Upper lobe of left lung (tissue), 6 donors: ENCODE measurements at regions not wholly inside any gene's neighbourhood (a gene's known extent, or its start where the extent isn't known, plus 50 kb on each side); places are given as distances from the start of the nearest gene placed in this dataset.
"Not testable (repeated sequence)": the region's sequence is repeated elsewhere in the genome, so short reads cannot be mapped to it uniquely, and the experiment has no call there.

Experiments
- ATAC-seq, 2 donors: fragments of 200-7000 bp; cut with Tn5 transposase; one replicate each; pipeline ENCODE4 v1.9.1; 2022; ENCODE audit warnings: mild to moderate bottlenecking in 2 of 2, moderate library complexity in 2 of 2; ENCODE audit not compliant: low FRiP score in 2 of 2
- DNase-seq, 2 donors: peaks; one replicate each; pipeline ENCODE4 v3.0.0-alpha.2; 2019 to 2020
- H3K27ac ChIP-seq, 4 donors: fragments of 200-600 bp; sonication (generic); one replicate each; pipeline ENCODE4 v1.5.1; 2016 to 2019
- H3K27me3 ChIP-seq, 4 donors: fragments of 200-600 bp; sonication (generic); one replicate each; pipeline ENCODE4 v1.5.1; 2017 to 2019
- H3K36me3 ChIP-seq, 4 donors: fragments of 200-600 bp; sonication (generic); one replicate each; pipeline ENCODE4 v1.5.1; 2016 to 2019
- H3K4me1 ChIP-seq, 4 donors: fragments of 200-600 bp; sonication (generic); one replicate each; pipeline ENCODE4 v1.5.1; 2018 to 2019
- H3K4me3 ChIP-seq, 4 donors: fragments of 200-600 bp; sonication (generic); one replicate each; pipeline ENCODE4 v1.5.1; 2017 to 2019; ENCODE audit warnings: mild to moderate bottlenecking in 2 of 4, moderate library complexity in 1 of 4
- H3K9me3 ChIP-seq, 4 donors: fragments of 200-600 bp; sonication (generic); one replicate each; pipeline ENCODE4 v1.5.1; 2018 to 2019
- CTCF ChIP-seq, 6 experiments: fragments of 450-650 bp in 4 of 6; fragments of 200-600 bp in 2 of 6; sonication (generic) in 2 of 6; IDR thresholded peaks; one replicate each; pipeline ENCODE4 v1.5.1; 2016 to 2019; ENCODE audit warnings: antibody characterized with exemption in 6 of 6
- EP300 ChIP-seq, 4 donors: sonication (generic); formaldehyde crosslinking; IDR thresholded peaks; one replicate each; pipeline ENCODE4 v1.5.1; 2017; ENCODE audit warnings: antibody characterized with exemption in 4 of 4, control low read depth in 2 of 4
- POLR2A ChIP-seq, 4 donors: fragments of 450-650 bp; IDR thresholded peaks; one replicate each; pipeline ENCODE4 v1.5.1; 2016 to 2017; ENCODE audit warnings: antibody characterized with exemption in 4 of 4, mild to moderate bottlenecking in 2 of 4
- POLR2AphosphoS5 ChIP-seq, 2 donors: sonication (generic); formaldehyde crosslinking; IDR thresholded peaks; one replicate each; pipeline ENCODE4 v1.5.1; 2017; ENCODE audit warnings: antibody characterized with exemption in 2 of 2
- WGBS, 2 donors: methylation state at CpG; one replicate each; pipeline ENCODE4 v1.1.5; 2017 to 2018; 5-methylcytosine and 5-hydroxymethylcytosine counted together
- donor health status: DM: no; HTN: no; CAD: no; lungs with moderate emphysema.
- donor health status: DM: no; HTN: yes; CAD: no; lungs with severe emphysema.

- Histone ChIP-seq H3K9me3 (peaks cover 52 to 84% (median 75%) of the 10 kb centered on the region in 4 donors), H3K36me3 (no peaks in the 10 kb centered on the region), H3K27me3 (no peaks in the 10 kb centered on the region), H3K27ac (no peak overlapping the region), H3K4me1 (no peaks in the 10 kb centered on the region), H3K4me3 (no peak overlapping the region)
- ATAC-seq (no peak), DNase-seq (no peak)
- TF ChIP-seq POLR2AphosphoS5 (IDR thresholded peaks at IDR 0.05) (no peak), EP300 (IDR thresholded peaks at IDR 0.05) (no peak), POLR2A (IDR thresholded peaks at IDR 0.05) (no peak), CTCF (IDR thresholded peaks at IDR 0.05) (no peak)
These were observed 168.3 kb downstream of the ZNF737 start for GRCh38 chr19:20397292-20397691.

- H3K4me3 ChIP-seq, result no peak overlapping the region
- ATAC-seq, result no peak
- DNase-seq, result no peak
- H3K4me1 ChIP-seq, result no peaks in the 10 kb centered on the region
- WGBS, 2 donors, result 75 to 80% methylated on average over 6 of the region's 6 CpGs
- TF ChIP-seq POLR2AphosphoS5 (IDR thresholded peaks at IDR 0.05), result no peak
- TF ChIP-seq POLR2A (IDR thresholded peaks at IDR 0.05), result no peak
- no peak for TF ChIP-seq CTCF (IDR thresholded peaks at IDR 0.05)
- no peak for TF ChIP-seq EP300 (IDR thresholded peaks at IDR 0.05)
- no peaks in the 10 kb centered on the region for H3K36me3 ChIP-seq
- no peak overlapping the region for H3K27ac ChIP-seq
- no peaks in the 10 kb centered on the region for H3K27me3 ChIP-seq
- peaks cover 2 to 56% (median 29%) of the 10 kb centered on the region in 4 donors for H3K9me3 ChIP-seq
These were observed 176.8 kb downstream of the ZNF737 start for GRCh38 chr19:20388706-20389225.

GRCh38 chr19:20385061-20385460, 180.5 kb downstream of the ZNF737 start:
- H3K4me1 ChIP-seq, result no peaks in the 10 kb centered on the region
- peaks cover 0 to 33% (median 9%) of the 10 kb centered on the region in 4 donors for H3K9me3 ChIP-seq
- no peak overlapping the region for H3K27ac ChIP-seq
- ATAC-seq (no peak), DNase-seq (no peak)
- no peak overlapping the region for H3K4me3 ChIP-seq
- 82 to 92% methylated on average over 2 of the region's 2 CpGs for WGBS, 2 donors
- no peaks in the 10 kb centered on the region for H3K27me3 ChIP-seq
- TF ChIP-seq CTCF (IDR thresholded peaks at IDR 0.05) (no peak), POLR2AphosphoS5 (IDR thresholded peaks at IDR 0.05) (no peak), POLR2A (IDR thresholded peaks at IDR 0.05) (no peak), EP300 (IDR thresholded peaks at IDR 0.05) (no peak)
- no peaks in the 10 kb centered on the region for H3K36me3 ChIP-seq

- no peaks in the 10 kb centered on the region for H3K27me3 ChIP-seq
- WGBS, 2 donors, result 34 to 39% methylated on average over 6 of the region's 6 CpGs
- TF ChIP-seq EP300 (IDR thresholded peaks at IDR 0.05) (no peak), POLR2A (IDR thresholded peaks at IDR 0.05) (no peak), POLR2AphosphoS5 (IDR thresholded peaks at IDR 0.05) (no peak), CTCF (IDR thresholded peaks at IDR 0.05) (no peak)
- H3K4me3 ChIP-seq, result no peak overlapping the region
- no peaks in the 10 kb centered on the region for H3K4me1 ChIP-seq
- no peak overlapping the region for H3K27ac ChIP-seq
- no peak for ATAC-seq
- H3K36me3 ChIP-seq, result no peaks in the 10 kb centered on the region
- H3K9me3 ChIP-seq, result peaks cover 0 to 8% (median 0%) of the 10 kb centered on the region in 4 donors
- DNase-seq, result no peak
These were observed 193.7 kb downstream of the ZNF737 start for GRCh38 chr19:20371911-20372310.

- H3K4me3 ChIP-seq, H3K36me3 ChIP-seq, ATAC-seq, DNase-seq, H3K27me3 ChIP-seq, H3K4me1 ChIP-seq, H3K27ac ChIP-seq, H3K9me3 ChIP-seq: not testable (repeated sequence)
- 61 to 63% methylated on average over 6 of the region's 6 CpGs for WGBS, 2 donors
These were observed 194.3 kb downstream of the ZNF737 start for GRCh38 chr19:20371304-20371703.
